ENCODE measurements at regions not wholly inside any gene's neighbourhood (a gene's known extent, or its start where the extent isn't known, plus 50 kb on each side); places are given as distances from the start of the nearest gene placed in this dataset.

DNA sequence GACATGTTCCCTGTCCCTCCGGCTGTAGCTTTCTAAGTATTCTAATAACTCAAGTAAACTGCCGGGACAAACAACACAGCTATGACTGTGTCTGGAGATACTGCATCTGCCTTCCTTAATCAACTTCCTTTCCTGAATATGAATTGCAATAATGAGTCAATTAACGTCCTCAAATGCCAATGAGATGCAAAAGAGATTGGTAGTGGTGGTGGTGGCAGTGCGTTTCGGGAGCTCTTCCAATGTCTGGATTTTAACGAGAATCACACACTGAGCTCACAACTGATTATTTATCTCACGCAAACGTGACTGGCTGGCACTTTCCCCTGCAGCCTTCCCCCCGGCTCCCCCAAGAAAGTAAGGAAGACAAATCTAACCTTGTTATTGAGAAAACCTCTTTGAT lies 226.1 kb upstream of the GK2 start:
- no peak for TF ChIP-seq SUZ12 (IDR thresholded peaks at IDR 0.05; ENCODE audit: extremely low read depth, insufficient read depth, insufficient read length)
- TF ChIP-seq ZNF274 (IDR thresholded peaks at IDR 0.05; ENCODE audit: low read depth, low read length) = no peak
- no peak for TF ChIP-seq YY1 (IDR thresholded peaks at IDR 0.05; ENCODE audit: insufficient read depth, insufficient read length)
